ENCODE measurements at regions not wholly inside any gene's neighbourhood (a gene's known extent, or its start where the extent isn't known, plus 50 kb on each side); places are given as distances from the start of the nearest gene placed in this dataset.
A peak's percentile ranks its signal among the peaks of the same experiment; 100 is the strongest.

DNA sequence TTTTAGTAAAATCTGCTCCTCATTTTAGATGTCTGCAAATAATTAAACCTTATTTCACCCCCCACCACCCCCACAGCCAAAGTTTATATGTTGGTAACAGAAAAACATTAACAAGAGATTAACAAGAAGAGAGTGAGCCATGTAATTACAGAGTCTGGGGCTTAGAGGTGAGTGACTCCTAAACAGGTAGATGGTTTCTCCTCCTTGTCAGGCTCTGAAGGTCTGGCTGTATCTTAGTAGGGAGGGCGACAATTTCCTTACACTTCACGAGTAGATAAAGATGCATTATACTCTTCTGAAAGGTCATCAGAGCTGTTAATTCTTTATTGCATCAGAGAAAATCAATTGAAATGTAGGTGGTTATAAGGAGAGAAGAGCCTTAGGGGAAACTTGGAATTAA lies 171.8 kb upstream of the ANKRD50 start:
- Histone ChIP-seq H3K27me3 (ENCODE audit: control insufficient read depth in 3 of 3, insufficient read depth in 3 of 3, low read length in 2 of 3) (no peaks in the 10 kb centered on the region), H3K9ac (ENCODE audit: insufficient read depth in 1 of 2, low read length in 2 of 2) (no peak overlapping the region), H3K9me3 (ENCODE audit: control insufficient read depth in 4 of 4, insufficient read depth in 3 of 4, low read length in 3 of 4) (no peaks in the 10 kb centered on the region), H3K27ac (ENCODE audit: low read depth in 1 of 2, low read length in 1 of 2) (no peak overlapping the region), H3K4me1 (ENCODE audit: control insufficient read depth in 5 of 5, insufficient read depth in 5 of 5, low read length in 5 of 5) (peaks cover 0 to 1% (median 0%) of the 10 kb centered on the region in 5 donors), H3K4me3 (no peak overlapping the region), H3K36me3 (ENCODE audit: control insufficient read depth in 4 of 4, insufficient read depth in 4 of 4, low read length in 4 of 4) (no peaks in the 10 kb centered on the region)
- DNase-seq (no peak), ATAC-seq (ENCODE audit: insufficient read depth, low FRiP score) (no peak)
- TF ChIP-seq, protein P1, sequence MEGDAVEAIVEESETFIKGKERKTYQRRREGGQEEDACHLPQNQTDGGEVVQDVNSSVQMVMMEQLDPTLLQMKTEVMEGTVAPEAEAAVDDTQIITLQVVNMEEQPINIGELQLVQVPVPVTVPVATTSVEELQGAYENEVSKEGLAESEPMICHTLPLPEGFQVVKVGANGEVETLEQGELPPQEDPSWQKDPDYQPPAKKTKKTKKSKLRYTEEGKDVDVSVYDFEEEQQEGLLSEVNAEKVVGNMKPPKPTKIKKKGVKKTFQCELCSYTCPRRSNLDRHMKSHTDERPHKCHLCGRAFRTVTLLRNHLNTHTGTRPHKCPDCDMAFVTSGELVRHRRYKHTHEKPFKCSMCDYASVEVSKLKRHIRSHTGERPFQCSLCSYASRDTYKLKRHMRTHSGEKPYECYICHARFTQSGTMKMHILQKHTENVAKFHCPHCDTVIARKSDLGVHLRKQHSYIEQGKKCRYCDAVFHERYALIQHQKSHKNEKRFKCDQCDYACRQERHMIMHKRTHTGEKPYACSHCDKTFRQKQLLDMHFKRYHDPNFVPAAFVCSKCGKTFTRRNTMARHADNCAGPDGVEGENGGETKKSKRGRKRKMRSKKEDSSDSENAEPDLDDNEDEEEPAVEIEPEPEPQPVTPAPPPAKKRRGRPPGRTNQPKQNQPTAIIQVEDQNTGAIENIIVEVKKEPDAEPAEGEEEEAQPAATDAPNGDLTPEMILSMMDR (IDR thresholded peaks at IDR 0.05; ENCODE audit: control extremely low read depth, extremely low read depth), result no peak
- WGBS, 2 donors, result 86 to 95% methylated on average over 2 of the region's 2 CpGs

DNA sequence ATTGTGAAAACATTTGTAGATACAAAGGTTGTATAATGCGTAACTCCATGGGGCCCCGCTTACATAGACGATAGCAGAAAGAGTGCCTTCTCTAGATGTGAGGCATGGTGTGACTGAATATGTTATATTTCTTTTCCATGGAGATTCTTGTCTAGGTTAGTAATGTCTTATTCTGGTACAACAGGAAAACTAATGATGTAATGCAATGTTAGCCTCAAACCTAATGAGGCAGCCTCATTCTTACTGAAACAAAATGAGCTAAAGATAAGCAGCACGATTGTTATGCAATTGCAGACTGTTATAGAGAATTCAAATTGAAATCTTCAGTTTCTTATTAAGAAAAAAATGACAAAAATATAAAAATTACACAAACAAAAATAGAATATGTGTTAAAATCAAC lies 171.1 kb upstream of the ANKRD50 start:
- TF ChIP-seq, protein P1 (IDR thresholded peaks at IDR 0.05; ENCODE audit: control extremely low read depth, extremely low read depth), result no peak
- H3K36me3 ChIP-seq (ENCODE audit: control insufficient read depth in 4 of 4, insufficient read depth in 4 of 4, low read length in 4 of 4), result no peaks in the 10 kb centered on the region
- 83 to 87% methylated on average over 4 of the region's 4 CpGs for WGBS, 2 donors
- ATAC-seq (ENCODE audit: insufficient read depth, low FRiP score), result no peak
- H3K27me3 ChIP-seq (ENCODE audit: control insufficient read depth in 3 of 3, insufficient read depth in 3 of 3, low read length in 2 of 3), result no peaks in the 10 kb centered on the region
- peak in 2 of 3 donors; percentile 34 to 54 for DNase-seq
- no peaks in the 10 kb centered on the region for H3K9me3 ChIP-seq (ENCODE audit: control insufficient read depth in 4 of 4, insufficient read depth in 3 of 4, low read length in 3 of 4)
- no peak overlapping the region for H3K9ac ChIP-seq (ENCODE audit: insufficient read depth in 1 of 2, low read length in 2 of 2)
- no peak overlapping the region for H3K27ac ChIP-seq (ENCODE audit: low read depth in 1 of 2, low read length in 1 of 2)
- H3K4me1 ChIP-seq (ENCODE audit: control insufficient read depth in 5 of 5, insufficient read depth in 5 of 5, low read length in 5 of 5), result peaks cover 0 to 1% (median 0%) of the 10 kb centered on the region in 5 donors
- no peak overlapping the region for H3K4me3 ChIP-seq

DNA sequence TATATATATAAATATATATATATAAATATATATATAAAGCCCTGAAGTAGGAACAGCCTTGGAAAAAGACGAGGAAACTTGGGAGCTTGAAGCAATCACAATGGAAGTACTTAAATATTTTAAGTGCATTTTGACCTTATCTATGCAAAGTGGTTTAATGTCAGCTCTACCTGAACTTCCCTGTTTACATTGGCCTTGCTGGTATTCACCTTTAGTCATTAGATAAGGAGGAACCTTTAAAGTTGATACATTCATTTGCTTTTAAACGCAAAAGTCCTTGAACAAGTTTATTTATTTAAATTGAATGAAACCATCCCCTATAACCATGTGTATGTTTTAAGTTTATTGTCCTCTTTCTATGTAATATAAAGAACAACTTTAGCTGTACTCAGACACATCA lies 166.7 kb upstream of the ANKRD50 start:
- Histone ChIP-seq H3K27me3 (ENCODE audit: control insufficient read depth in 3 of 3, insufficient read depth in 3 of 3, low read length in 2 of 3) (no peaks in the 10 kb centered on the region), H3K36me3 (ENCODE audit: control insufficient read depth in 4 of 4, insufficient read depth in 4 of 4, low read length in 4 of 4) (no peaks in the 10 kb centered on the region), H3K4me3 (no peak overlapping the region), H3K9me3 (ENCODE audit: control insufficient read depth in 4 of 4, insufficient read depth in 3 of 4, low read length in 3 of 4) (peaks cover 0 to 3% (median under 1%) of the 10 kb centered on the region in 4 donors), H3K27ac (ENCODE audit: low read depth in 1 of 2, low read length in 1 of 2) (no peak overlapping the region), H3K4me1 (ENCODE audit: control insufficient read depth in 5 of 5, insufficient read depth in 5 of 5, low read length in 5 of 5) (no peaks in the 10 kb centered on the region), H3K9ac (ENCODE audit: insufficient read depth in 1 of 2, low read length in 2 of 2) (no peak overlapping the region)
- 64 to 91% methylated on average over 2 of the region's 2 CpGs for WGBS, 2 donors
- no peak for DNase-seq
- TF ChIP-seq, protein P1 (IDR thresholded peaks at IDR 0.05; ENCODE audit: control extremely low read depth, extremely low read depth), result no peak
- peak; percentile 47 for ATAC-seq (ENCODE audit: insufficient read depth, low FRiP score)

DNA sequence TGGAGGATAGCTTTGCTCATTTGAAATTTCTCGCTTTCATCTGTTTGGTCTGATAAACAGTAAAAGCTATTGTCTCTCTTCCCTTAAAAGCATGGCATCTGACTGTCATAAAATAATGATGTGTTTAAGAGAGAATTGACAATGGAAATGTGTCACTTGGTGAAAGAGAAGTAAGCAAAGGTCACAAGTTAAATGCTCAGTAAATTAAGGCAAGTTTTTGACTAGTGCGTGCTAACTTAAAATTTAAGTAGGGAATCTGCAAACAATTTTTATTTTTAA lies 161.6 kb upstream of the ANKRD50 start:
- Histone ChIP-seq H3K4me1 (ENCODE audit: control insufficient read depth in 5 of 5, insufficient read depth in 5 of 5, low read length in 5 of 5) (no peaks in the 10 kb centered on the region), H3K9ac (ENCODE audit: insufficient read depth in 1 of 2, low read length in 2 of 2) (no peak overlapping the region), H3K27ac (ENCODE audit: low read depth in 1 of 2, low read length in 1 of 2) (no peak overlapping the region), H3K27me3 (ENCODE audit: control insufficient read depth in 3 of 3, insufficient read depth in 3 of 3, low read length in 2 of 3) (no peaks in the 10 kb centered on the region), H3K4me3 (no peak overlapping the region), H3K9me3 (ENCODE audit: control insufficient read depth in 4 of 4, insufficient read depth in 3 of 4, low read length in 3 of 4) (peaks cover 0 to 3% (median under 1%) of the 10 kb centered on the region in 4 donors), H3K36me3 (ENCODE audit: control insufficient read depth in 4 of 4, insufficient read depth in 4 of 4, low read length in 4 of 4) (no peaks in the 10 kb centered on the region)
- WGBS, 2 donors, result 89 to 90% methylated on average over 2 of the region's 2 CpGs
- TF ChIP-seq, protein P1 (IDR thresholded peaks at IDR 0.05; ENCODE audit: control extremely low read depth, extremely low read depth), result no peak
- ATAC-seq (ENCODE audit: insufficient read depth, low FRiP score) (no peak), DNase-seq (no peak)

All from lung (tissue), 11 donors.